ENCODE measurements at regions not wholly inside any gene's neighbourhood (a gene's known extent, or its start where the extent isn't known, plus 50 kb on each side); places are given as distances from the start of the nearest gene placed in this dataset.

DNA sequence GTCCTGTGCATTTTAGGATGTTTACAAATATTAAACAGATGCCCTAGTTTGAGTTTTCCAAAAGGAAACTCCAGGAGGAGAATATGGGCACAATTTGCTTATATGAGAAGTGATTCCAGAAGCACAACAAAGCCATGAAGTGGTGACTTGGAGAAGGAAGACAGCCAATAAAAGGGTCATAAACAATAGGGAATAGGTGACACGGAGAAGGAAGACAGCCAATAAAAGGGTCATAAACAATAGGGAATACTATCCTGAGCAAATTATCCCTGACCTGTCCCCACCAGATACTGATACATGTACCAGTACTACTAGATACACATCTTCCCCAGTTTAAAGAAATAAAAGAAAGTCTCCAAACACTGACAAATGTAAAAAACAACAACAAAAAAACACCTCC is 663.6 kb downstream of the GBE1 start:
- no peaks in the 10 kb centered on the region for H3K36me3 ChIP-seq
- no peaks in the 10 kb centered on the region for H3K9me3 ChIP-seq (ENCODE audit: severe bottlenecking)
- TF ChIP-seq, protein P1, sequence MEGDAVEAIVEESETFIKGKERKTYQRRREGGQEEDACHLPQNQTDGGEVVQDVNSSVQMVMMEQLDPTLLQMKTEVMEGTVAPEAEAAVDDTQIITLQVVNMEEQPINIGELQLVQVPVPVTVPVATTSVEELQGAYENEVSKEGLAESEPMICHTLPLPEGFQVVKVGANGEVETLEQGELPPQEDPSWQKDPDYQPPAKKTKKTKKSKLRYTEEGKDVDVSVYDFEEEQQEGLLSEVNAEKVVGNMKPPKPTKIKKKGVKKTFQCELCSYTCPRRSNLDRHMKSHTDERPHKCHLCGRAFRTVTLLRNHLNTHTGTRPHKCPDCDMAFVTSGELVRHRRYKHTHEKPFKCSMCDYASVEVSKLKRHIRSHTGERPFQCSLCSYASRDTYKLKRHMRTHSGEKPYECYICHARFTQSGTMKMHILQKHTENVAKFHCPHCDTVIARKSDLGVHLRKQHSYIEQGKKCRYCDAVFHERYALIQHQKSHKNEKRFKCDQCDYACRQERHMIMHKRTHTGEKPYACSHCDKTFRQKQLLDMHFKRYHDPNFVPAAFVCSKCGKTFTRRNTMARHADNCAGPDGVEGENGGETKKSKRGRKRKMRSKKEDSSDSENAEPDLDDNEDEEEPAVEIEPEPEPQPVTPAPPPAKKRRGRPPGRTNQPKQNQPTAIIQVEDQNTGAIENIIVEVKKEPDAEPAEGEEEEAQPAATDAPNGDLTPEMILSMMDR (IDR thresholded peaks at IDR 0.05; ENCODE audit: low read depth, low read length): no peak
- DNase-seq: no peak
- H3K4me3 ChIP-seq (ENCODE audit: low read depth, low read length): no peak overlapping the region
- H3K27ac ChIP-seq: no peak overlapping the region
- H3K27me3 ChIP-seq (ENCODE audit: insufficient read depth, low read depth, severe bottlenecking): no peaks in the 10 kb centered on the region

DNA sequence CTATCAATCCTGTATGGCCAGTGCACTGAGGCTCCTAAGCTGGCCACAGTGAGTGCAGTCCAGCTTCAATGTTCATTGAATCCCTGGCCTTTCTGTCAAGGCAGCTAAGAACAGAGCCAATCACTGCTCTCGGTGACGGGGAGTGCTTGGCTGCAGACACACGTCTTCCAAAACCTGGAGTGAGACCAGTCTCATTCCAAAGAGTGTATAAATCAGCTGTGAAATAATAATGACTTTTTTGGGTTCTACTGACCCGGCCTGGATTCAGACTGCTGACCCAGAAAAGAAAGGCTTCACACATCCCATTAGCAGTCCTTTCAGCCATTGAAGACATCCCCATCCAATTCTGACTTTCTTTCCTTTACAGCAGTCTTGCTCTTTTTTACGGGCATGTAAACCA is 665.5 kb downstream of the GBE1 start:
- TF ChIP-seq, protein P1 (IDR thresholded peaks at IDR 0.05; ENCODE audit: low read depth, low read length): no peak
- Histone ChIP-seq H3K4me3 (ENCODE audit: low read depth, low read length) (no peak overlapping the region), H3K9me3 (ENCODE audit: severe bottlenecking) (peaks cover 1% of the 10 kb centered on the region), H3K27ac (no peak overlapping the region), H3K36me3 (no peaks in the 10 kb centered on the region), H3K27me3 (ENCODE audit: insufficient read depth, low read depth, severe bottlenecking) (no peaks in the 10 kb centered on the region)
- DNase-seq: no peak

DNA sequence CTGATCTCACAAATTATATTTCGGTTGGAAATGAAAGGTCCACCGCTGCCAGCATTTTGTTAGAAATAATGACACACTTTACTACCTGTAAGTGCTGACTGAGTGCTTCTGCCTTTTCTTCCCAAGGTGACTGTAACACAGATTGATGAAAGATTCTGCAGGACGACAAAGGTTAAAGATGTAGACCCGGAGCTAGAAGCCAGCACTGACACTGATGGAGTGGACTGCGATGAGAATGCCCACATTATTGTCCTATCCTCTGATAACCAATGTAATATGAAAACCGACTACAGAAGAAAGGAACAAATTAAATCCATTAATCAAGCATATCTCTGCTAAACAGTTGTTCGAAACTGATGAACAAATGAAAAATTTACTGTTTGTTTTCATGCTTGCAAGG is 666.5 kb downstream of the GBE1 start:
- H3K36me3 ChIP-seq: no peaks in the 10 kb centered on the region
- H3K27me3 ChIP-seq (ENCODE audit: insufficient read depth, low read depth, severe bottlenecking): no peaks in the 10 kb centered on the region
- H3K27ac ChIP-seq: no peak overlapping the region
- no peak overlapping the region for H3K4me3 ChIP-seq (ENCODE audit: low read depth, low read length)
- DNase-seq: no peak
- peaks cover 6% of the 10 kb centered on the region for H3K9me3 ChIP-seq (ENCODE audit: severe bottlenecking)
- TF ChIP-seq, protein P1 (IDR thresholded peaks at IDR 0.05; ENCODE audit: low read depth, low read length): no peak

DNA sequence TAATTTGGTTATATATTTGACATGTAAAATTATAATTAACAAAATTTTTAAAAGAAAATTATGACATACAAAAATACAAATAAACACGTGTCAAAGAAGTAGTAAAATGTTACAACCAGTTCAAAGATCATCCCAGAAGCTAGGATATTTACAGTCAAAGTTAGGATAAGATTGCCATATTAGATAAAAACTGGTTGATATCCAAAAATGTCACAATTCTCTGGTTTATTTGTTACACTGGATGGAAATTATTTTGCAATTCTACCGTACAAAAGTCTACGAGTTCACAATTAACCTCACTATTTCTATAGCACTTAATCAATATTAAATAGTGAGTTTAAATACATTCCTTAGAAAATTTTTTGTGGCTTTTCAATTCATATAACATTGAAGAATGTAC is 673.8 kb downstream of the GBE1 start:
- DNase-seq: no peak
- TF ChIP-seq, protein P1 (IDR thresholded peaks at IDR 0.05; ENCODE audit: low read depth, low read length): no peak
- H3K27ac ChIP-seq: no peak overlapping the region

DNA sequence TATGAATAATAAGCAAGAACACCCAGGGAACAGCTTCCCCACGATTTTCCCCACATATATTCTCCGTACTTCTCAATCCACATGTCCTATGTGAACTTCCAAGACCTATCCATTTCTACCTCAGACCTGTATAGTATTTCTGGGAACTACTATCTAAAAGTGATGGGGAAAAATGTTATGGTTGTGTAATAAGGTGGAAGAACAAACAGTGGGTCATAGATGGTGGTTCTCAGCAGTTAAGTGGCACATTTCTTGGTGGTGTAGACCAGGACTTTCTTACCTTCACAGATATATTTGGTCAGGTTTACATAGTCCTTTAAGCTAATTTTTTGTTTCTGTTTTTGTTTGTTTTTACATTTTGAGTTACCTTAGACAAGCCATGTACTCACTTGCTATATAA is 675.1 kb downstream of the GBE1 start:
- TF ChIP-seq, protein P1 (IDR thresholded peaks at IDR 0.05; ENCODE audit: low read depth, low read length): no peak
- H3K36me3 ChIP-seq: no peaks in the 10 kb centered on the region
- no peak overlapping the region for H3K4me3 ChIP-seq (ENCODE audit: low read depth, low read length)
- no peak for DNase-seq
- H3K9me3 ChIP-seq (ENCODE audit: severe bottlenecking): peaks cover 6% of the 10 kb centered on the region
- H3K27me3 ChIP-seq (ENCODE audit: insufficient read depth, low read depth, severe bottlenecking): no peaks in the 10 kb centered on the region
- no peak overlapping the region for H3K27ac ChIP-seq

More for the DNA sequence above, 673.8 kb downstream of the GBE1 start:
- Histone ChIP-seq H3K27me3 (ENCODE audit: insufficient read depth, low read depth, severe bottlenecking) (no peaks in the 10 kb centered on the region), H3K4me3 (ENCODE audit: low read depth, low read length) (no peak overlapping the region), H3K36me3 (no peaks in the 10 kb centered on the region), H3K9me3 (ENCODE audit: severe bottlenecking) (peaks cover 6% of the 10 kb centered on the region)

DNA sequence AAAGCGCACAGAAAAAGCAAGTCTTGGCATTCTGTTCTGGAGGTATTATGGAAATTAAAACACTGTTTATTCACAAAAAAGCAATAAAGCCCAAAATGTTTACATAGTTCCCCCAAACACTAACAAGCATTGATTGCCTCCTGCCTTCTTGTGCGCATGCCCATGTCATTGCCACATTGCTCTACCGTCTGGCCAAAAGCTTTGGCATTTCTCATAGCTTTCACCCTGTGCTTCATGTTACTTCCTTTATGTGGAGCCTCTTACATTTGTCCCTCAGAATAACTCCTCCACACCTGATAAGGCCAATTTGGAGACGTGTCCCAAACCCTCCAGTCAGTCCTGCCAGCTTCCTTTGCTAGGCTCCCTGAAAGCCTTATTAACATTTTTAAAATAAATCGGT is 680.8 kb downstream of the GBE1 start:
- Histone ChIP-seq H3K27ac (no peak overlapping the region), H3K4me3 (ENCODE audit: low read depth, low read length) (no peak overlapping the region), H3K27me3 (ENCODE audit: insufficient read depth, low read depth, severe bottlenecking) (no peaks in the 10 kb centered on the region), H3K9me3 (ENCODE audit: severe bottlenecking) (no peaks in the 10 kb centered on the region), H3K36me3 (no peaks in the 10 kb centered on the region)
- DNase-seq: no peak
- TF ChIP-seq, protein P1 (IDR thresholded peaks at IDR 0.05; ENCODE audit: low read depth, low read length): no peak
